Loucy (cell line): ENCODE measurements at regions not wholly inside any gene's neighbourhood (a gene's known extent, or its start where the extent isn't known, plus 50 kb on each side); places are given as distances from the start of the nearest gene placed in this dataset.

Experiments
- CTCF ChIP-seq: fragments of 200-600 bp; sonication (generic); conservative IDR thresholded peaks from 2 replicates; pipeline ENCODE4 v1.5.1; 2014; ENCODE audit warnings: mild to moderate bottlenecking, antibody characterized with exemption, low read length
- EZH2phosphoT487 ChIP-seq: fragments of 200-600 bp; IDR thresholded peaks from 2 replicates; pipeline ENCODE4 v1.6.1; 2018; ENCODE audit warnings: antibody characterized with exemption, mild to moderate bottlenecking, moderate library complexity, borderline replicate concordance

GRCh38 chr1:93766451-93766850, 84.8 kb upstream of the BCAR3 start:
- TF ChIP-seq CTCF (no peak), EZH2phosphoT487 (no peak)
